Testis (tissue), 2 donors: ENCODE measurements at regions not wholly inside any gene's neighbourhood (a gene's known extent, or its start where the extent isn't known, plus 50 kb on each side); places are given as distances from the start of the nearest gene placed in this dataset.

Source experiments
- CTCF ChIP-seq, 3 experiments: fragments of 450-650 bp in 2 of 3; fragments of 200-600 bp in 1 of 3; sonication (generic) in 1 of 3; IDR thresholded peaks; one replicate each; pipeline ENCODE4 v1.5.1; 2016 to 2019; ENCODE audit warnings: antibody characterized with exemption in 3 of 3, mild to moderate bottlenecking in 2 of 3, moderate library complexity in 1 of 3
- POLR2A ChIP-seq: fragments of 450-650 bp; IDR thresholded peaks from one replicate; pipeline ENCODE4 v1.6.1; 2017; ENCODE audit warnings: antibody characterized with exemption, mild to moderate bottlenecking, moderate library complexity

GRCh38 chr18:10201226-10201625, 253.2 kb upstream of the APCDD1 start:
- no peak for TF ChIP-seq POLR2A
- TF ChIP-seq CTCF (IDR thresholded peaks at IDR 0.05), result no peak
